ENCODE measurements at regions not wholly inside any gene's neighbourhood (a gene's known extent, or its start where the extent isn't known, plus 50 kb on each side); places are given as distances from the start of the nearest gene placed in this dataset.

- ChIA-PET POLR2A (ENCODE audit: low non-redundant PET) (no interaction called here), CTCF (no interaction called here)
- Histone ChIP-seq H3K9me3 (ENCODE audit: low read depth, low read length, poor library complexity, severe bottlenecking) (no peaks in the 10 kb centered on the region), H3K36me3 (ENCODE audit: insufficient read depth, low read length, poor library complexity, severe bottlenecking) (no peaks in the 10 kb centered on the region), H3K27me3 (replicated peaks; ENCODE audit: insufficient read depth, low read depth, low read length, poor library complexity) (no peaks in the 10 kb centered on the region), H3K4me3 (ENCODE audit: low read depth, low read length, poor library complexity, severe bottlenecking) (no peak overlapping the region), H3K4me1 (ENCODE audit: insufficient read depth, low read length, poor library complexity, severe bottlenecking) (no peaks in the 10 kb centered on the region), H3K27ac (ENCODE audit: low read depth, low read length, poor library complexity, severe bottlenecking) (no peak overlapping the region)
- no TSS peak for BruUV-seq (replicated peaks)
- TF ChIP-seq CTCF (conservative IDR thresholded peaks at IDR 0.05; ENCODE audit: low read depth, low read length) (no peak), EZH2 (IDR thresholded peaks at IDR 0.05; ENCODE audit: borderline replicate concordance, low read depth, low read length, poor library complexity, severe bottlenecking) (no peak)
- DNase-seq (ENCODE audit: low spot score), result no peak
- intact Hi-C loops (cut with micrococcal nuclease; ENCODE audit: unreplicated experiment), result no loop called here
Measured at GRCh38 chr3:162678941-162679340, 1182.3 kb downstream of the OTOL1 start.

- no peaks in the 10 kb centered on the region for H3K4me1 ChIP-seq (ENCODE audit: insufficient read depth, low read length, poor library complexity, severe bottlenecking)
- no peak overlapping the region for H3K27ac ChIP-seq (ENCODE audit: low read depth, low read length, poor library complexity, severe bottlenecking)
- H3K36me3 ChIP-seq (ENCODE audit: insufficient read depth, low read length, poor library complexity, severe bottlenecking), result no peaks in the 10 kb centered on the region
- ChIA-PET CTCF (no interaction called here), POLR2A (ENCODE audit: low non-redundant PET) (no interaction called here)
- H3K27me3 ChIP-seq (replicated peaks; ENCODE audit: insufficient read depth, low read depth, low read length, poor library complexity), result no peaks in the 10 kb centered on the region
- TF ChIP-seq EZH2 (IDR thresholded peaks at IDR 0.05; ENCODE audit: borderline replicate concordance, low read depth, low read length, poor library complexity, severe bottlenecking), result no peak
- no peak for TF ChIP-seq CTCF (conservative IDR thresholded peaks at IDR 0.05; ENCODE audit: low read depth, low read length)
- intact Hi-C loops (cut with micrococcal nuclease; ENCODE audit: unreplicated experiment), result no loop called here
- DNase-seq (ENCODE audit: low spot score), result no peak
- no peak overlapping the region for H3K4me3 ChIP-seq (ENCODE audit: low read depth, low read length, poor library complexity, severe bottlenecking)
- no TSS peak for BruUV-seq (replicated peaks)
- no peaks in the 10 kb centered on the region for H3K9me3 ChIP-seq (ENCODE audit: low read depth, low read length, poor library complexity, severe bottlenecking)
Measured at GRCh38 chr3:162684260-162684659, 1187.7 kb downstream of the OTOL1 start.

- Histone ChIP-seq H3K27ac (ENCODE audit: low read depth, low read length, poor library complexity, severe bottlenecking) (no peak overlapping the region), H3K4me1 (ENCODE audit: insufficient read depth, low read length, poor library complexity, severe bottlenecking) (no peaks in the 10 kb centered on the region), H3K27me3 (replicated peaks; ENCODE audit: insufficient read depth, low read depth, low read length, poor library complexity) (no peaks in the 10 kb centered on the region), H3K4me3 (ENCODE audit: low read depth, low read length, poor library complexity, severe bottlenecking) (no peak overlapping the region), H3K36me3 (ENCODE audit: insufficient read depth, low read length, poor library complexity, severe bottlenecking) (no peaks in the 10 kb centered on the region), H3K9me3 (ENCODE audit: low read depth, low read length, poor library complexity, severe bottlenecking) (no peaks in the 10 kb centered on the region)
- BruUV-seq (replicated peaks), result no TSS peak
- ChIA-PET CTCF (no interaction called here), POLR2A (ENCODE audit: low non-redundant PET) (no interaction called here)
- DNase-seq (ENCODE audit: low spot score), result no peak
- TF ChIP-seq EZH2 (IDR thresholded peaks at IDR 0.05; ENCODE audit: borderline replicate concordance, low read depth, low read length, poor library complexity, severe bottlenecking) (no peak), CTCF (conservative IDR thresholded peaks at IDR 0.05; ENCODE audit: low read depth, low read length) (no peak)
- intact Hi-C loops (cut with micrococcal nuclease; ENCODE audit: unreplicated experiment), result no loop called here
Measured at GRCh38 chr3:162699291-162699690, 1202.7 kb downstream of the OTOL1 start.

All from A673 (cell line).